ENCODE measurements at regions not wholly inside any gene's neighbourhood (a gene's known extent, or its start where the extent isn't known, plus 50 kb on each side); places are given as distances from the start of the nearest gene placed in this dataset.

- Mint-ChIP-seq H3K36me3 (ENCODE audit: low read depth) (no peaks in the 10 kb centered on the region), H3K4me3 (no peak overlapping the region), H3K27me3 (ENCODE audit: low read depth) (peaks cover 4% of the 10 kb centered on the region), H3K4me1 (ENCODE audit: low read depth) (no peaks in the 10 kb centered on the region), H3K9me3 (no peaks in the 10 kb centered on the region), H3K27ac (no peak overlapping the region)
Observed at GRCh38 chr15:94785091-94785490, 553.7 kb downstream of the MCTP2 start.

DNA sequence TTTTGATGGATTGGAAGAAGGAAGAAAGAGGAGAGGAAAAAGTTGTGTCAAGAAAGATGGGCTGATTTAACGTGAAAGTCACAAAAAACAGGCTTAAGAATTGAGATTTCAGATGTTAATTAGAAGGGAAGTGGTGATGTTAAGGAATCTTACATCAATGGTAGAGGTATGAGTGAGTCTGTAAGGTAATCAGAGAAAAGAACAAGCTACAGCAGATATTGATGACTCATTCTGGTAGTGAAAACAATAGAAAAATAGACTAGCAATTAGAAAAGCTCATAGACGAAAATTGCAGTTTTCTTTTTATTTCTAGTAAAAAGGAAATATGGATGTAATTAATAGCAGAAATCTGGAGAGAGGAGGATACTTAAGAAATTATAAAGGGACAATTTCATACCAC, 559.6 kb downstream of the MCTP2 start:
- Mint-ChIP-seq H3K4me3 (no peak overlapping the region), H3K4me1 (ENCODE audit: low read depth) (no peaks in the 10 kb centered on the region), H3K9me3 (no peaks in the 10 kb centered on the region), H3K27ac (no peak overlapping the region), H3K27me3 (ENCODE audit: low read depth) (no peaks in the 10 kb centered on the region), H3K36me3 (ENCODE audit: low read depth) (no peaks in the 10 kb centered on the region)

DNA sequence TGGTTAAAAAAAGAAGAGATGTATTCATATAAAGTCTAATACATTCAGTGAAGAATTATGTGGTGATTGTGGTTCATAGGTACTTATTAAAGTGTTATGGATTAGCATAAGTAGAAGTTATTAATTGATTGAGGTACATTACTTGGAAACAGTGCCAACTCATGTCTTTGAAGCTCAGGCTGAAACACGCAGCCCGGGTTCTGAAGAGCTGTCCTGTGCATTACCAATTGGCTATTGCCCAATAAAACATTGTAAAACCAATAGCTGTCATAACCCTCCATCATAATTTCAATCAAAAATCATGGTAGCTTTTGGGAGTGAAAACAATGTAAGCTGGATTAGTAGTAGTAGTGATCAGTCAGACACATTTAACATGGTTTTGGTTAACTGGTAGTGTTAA, 560.1 kb downstream of the MCTP2 start:
- Mint-ChIP-seq H3K27ac (no peak overlapping the region), H3K27me3 (ENCODE audit: low read depth) (no peaks in the 10 kb centered on the region), H3K4me3 (no peak overlapping the region), H3K36me3 (ENCODE audit: low read depth) (no peaks in the 10 kb centered on the region), H3K9me3 (no peaks in the 10 kb centered on the region), H3K4me1 (ENCODE audit: low read depth) (no peaks in the 10 kb centered on the region)

DNA sequence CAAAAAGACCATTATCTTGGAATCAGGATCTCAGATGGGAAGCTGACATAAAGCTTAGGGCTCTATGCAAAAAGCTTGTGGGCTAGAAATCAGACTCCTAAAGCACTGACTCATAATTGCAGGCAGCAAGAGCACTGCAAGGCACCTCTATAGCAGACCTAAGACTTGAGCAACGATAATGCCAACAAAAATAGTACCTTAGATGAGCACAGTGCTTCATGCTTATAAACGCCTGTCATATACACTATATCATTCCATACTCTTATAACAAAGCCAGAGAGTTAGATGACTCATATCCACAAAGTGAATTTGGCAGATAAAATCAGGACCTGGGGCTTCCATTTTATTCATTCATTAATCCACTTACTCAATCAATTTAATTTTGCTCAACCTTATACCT, 560.8 kb downstream of the MCTP2 start:
- peaks cover 3% of the 10 kb centered on the region for H3K9me3 Mint-ChIP-seq
- H3K27me3 Mint-ChIP-seq (ENCODE audit: low read depth), result no peaks in the 10 kb centered on the region
- no peak overlapping the region for H3K4me3 Mint-ChIP-seq
- no peaks in the 10 kb centered on the region for H3K4me1 Mint-ChIP-seq (ENCODE audit: low read depth)
- no peaks in the 10 kb centered on the region for H3K36me3 Mint-ChIP-seq (ENCODE audit: low read depth)
- no peak overlapping the region for H3K27ac Mint-ChIP-seq

GRCh38 chr15:94793207-94793606, 561.8 kb downstream of the MCTP2 start:
- Mint-ChIP-seq H3K9me3 (peaks cover 6% of the 10 kb centered on the region), H3K4me3 (no peak overlapping the region), H3K27me3 (ENCODE audit: low read depth) (no peaks in the 10 kb centered on the region), H3K4me1 (ENCODE audit: low read depth) (no peaks in the 10 kb centered on the region), H3K36me3 (ENCODE audit: low read depth) (no peaks in the 10 kb centered on the region), H3K27ac (no peak overlapping the region)

GRCh38 chr15:94793641-94794040, 562.3 kb downstream of the MCTP2 start:
- H3K9me3 Mint-ChIP-seq, result peaks cover 6% of the 10 kb centered on the region
- H3K4me1 Mint-ChIP-seq (ENCODE audit: low read depth), result no peaks in the 10 kb centered on the region
- H3K27me3 Mint-ChIP-seq (ENCODE audit: low read depth), result no peaks in the 10 kb centered on the region
- no peaks in the 10 kb centered on the region for H3K36me3 Mint-ChIP-seq (ENCODE audit: low read depth)
- H3K4me3 Mint-ChIP-seq, result no peak overlapping the region
- H3K27ac Mint-ChIP-seq, result no peak overlapping the region

GRCh38 chr15:94804613-94805012, 573.3 kb downstream of the MCTP2 start:
- Mint-ChIP-seq H3K9me3 (peaks cover 4% of the 10 kb centered on the region), H3K27me3 (ENCODE audit: low read depth) (no peaks in the 10 kb centered on the region), H3K27ac (no peak overlapping the region), H3K4me1 (ENCODE audit: low read depth) (no peaks in the 10 kb centered on the region), H3K36me3 (ENCODE audit: low read depth) (no peaks in the 10 kb centered on the region), H3K4me3 (no peak overlapping the region)

DNA sequence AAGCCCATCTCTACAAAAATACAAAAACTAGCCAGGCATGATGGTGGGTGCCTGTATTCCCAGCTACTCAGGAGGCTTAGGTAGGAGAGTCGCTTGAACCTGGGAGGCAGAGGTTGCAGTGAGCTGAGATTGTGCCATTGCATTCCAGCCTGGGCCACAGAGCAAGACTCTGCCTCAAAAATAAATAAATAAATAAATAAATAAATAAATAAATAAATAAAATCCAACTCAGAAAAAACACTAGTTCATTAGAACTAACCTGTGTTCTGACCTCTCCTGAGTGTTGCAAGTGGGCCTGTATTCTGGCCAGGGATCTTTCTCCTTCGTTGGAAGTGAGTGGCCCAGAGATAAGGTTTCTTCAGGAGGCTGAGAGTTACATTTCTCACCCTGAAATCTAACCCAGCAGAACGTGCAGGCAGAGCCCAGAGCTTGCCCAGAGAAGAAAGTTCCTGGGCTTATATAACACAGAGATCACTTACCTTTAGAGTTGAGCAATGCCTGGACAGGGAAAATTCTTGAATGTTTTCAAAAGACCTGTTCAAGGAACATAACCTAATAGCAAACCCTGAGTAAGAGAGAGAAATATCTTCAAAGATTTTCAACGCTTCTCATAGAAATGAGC, 583.9 kb downstream of the MCTP2 start:
- no peaks in the 10 kb centered on the region for H3K9me3 Mint-ChIP-seq

GRCh38 chr15:94815914-94816313, 584.6 kb downstream of the MCTP2 start:
- H3K4me3 Mint-ChIP-seq, result no peak overlapping the region
- no peak overlapping the region for H3K27ac Mint-ChIP-seq
- H3K27me3 Mint-ChIP-seq (ENCODE audit: low read depth), result no peaks in the 10 kb centered on the region
- no peaks in the 10 kb centered on the region for H3K9me3 Mint-ChIP-seq
- no peaks in the 10 kb centered on the region for H3K4me1 Mint-ChIP-seq (ENCODE audit: low read depth)
- H3K36me3 Mint-ChIP-seq (ENCODE audit: low read depth), result no peaks in the 10 kb centered on the region

More for the DNA sequence above, 583.9 kb downstream of the MCTP2 start:
- Mint-ChIP-seq H3K4me3 (no peak overlapping the region), H3K27me3 (ENCODE audit: low read depth) (no peaks in the 10 kb centered on the region), H3K36me3 (ENCODE audit: low read depth) (no peaks in the 10 kb centered on the region), H3K27ac (no peak overlapping the region), H3K4me1 (ENCODE audit: low read depth) (no peaks in the 10 kb centered on the region)

- H3K4me3 Mint-ChIP-seq, result no peak overlapping the region
- no peaks in the 10 kb centered on the region for H3K36me3 Mint-ChIP-seq (ENCODE audit: low read depth)
- no peaks in the 10 kb centered on the region for H3K4me1 Mint-ChIP-seq (ENCODE audit: low read depth)
- H3K27ac Mint-ChIP-seq, result no peak overlapping the region
- H3K27me3 Mint-ChIP-seq (ENCODE audit: low read depth), result no peaks in the 10 kb centered on the region
- H3K9me3 Mint-ChIP-seq, result no peaks in the 10 kb centered on the region
Observed at GRCh38 chr15:94829887-94830884, 598.8 kb downstream of the MCTP2 start.

DNA sequence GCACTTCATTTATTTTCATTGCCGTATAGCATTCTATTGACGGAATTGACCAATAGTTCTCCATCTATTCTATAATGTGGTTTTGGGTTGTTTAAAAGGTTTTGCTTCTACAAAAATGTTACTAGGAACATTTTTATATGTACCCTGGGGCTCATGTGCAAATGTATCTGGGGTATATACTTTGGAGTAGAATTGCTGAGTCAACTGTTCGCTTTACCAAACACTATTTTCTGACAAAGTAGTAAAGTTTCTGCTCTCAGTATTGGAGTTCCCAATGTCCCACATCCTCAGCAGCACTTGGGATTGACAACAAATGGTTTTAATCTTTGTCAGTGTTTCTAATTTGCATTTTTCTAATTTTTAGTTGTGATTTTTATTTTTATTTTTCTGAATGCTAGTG, 602.6 kb downstream of the MCTP2 start:
- H3K27me3 Mint-ChIP-seq (ENCODE audit: low read depth), result no peaks in the 10 kb centered on the region
- H3K36me3 Mint-ChIP-seq (ENCODE audit: low read depth), result no peaks in the 10 kb centered on the region
- no peaks in the 10 kb centered on the region for H3K4me1 Mint-ChIP-seq (ENCODE audit: low read depth)

DNA sequence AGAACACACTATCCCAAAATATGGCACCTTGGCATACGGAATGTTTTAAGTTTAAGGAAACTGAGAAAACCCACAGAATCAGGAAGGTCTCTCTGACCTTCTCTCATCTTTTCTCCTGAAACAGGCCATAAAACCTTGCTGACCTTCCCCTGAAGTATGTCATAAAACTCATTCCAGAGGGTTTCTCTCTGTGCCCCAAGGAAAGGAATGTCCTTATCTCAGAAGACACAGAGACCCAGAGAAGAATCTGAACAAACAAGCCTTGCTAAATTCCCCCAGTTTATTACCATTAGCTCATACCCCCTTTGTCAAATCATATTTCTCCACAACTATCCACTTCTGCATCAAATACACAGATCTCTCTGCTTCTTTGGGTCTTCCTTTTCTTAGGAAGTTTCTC, 603.1 kb downstream of the MCTP2 start:
- Mint-ChIP-seq H3K27me3 (ENCODE audit: low read depth) (no peaks in the 10 kb centered on the region), H3K4me3 (no peak overlapping the region), H3K27ac (no peak overlapping the region), H3K36me3 (ENCODE audit: low read depth) (no peaks in the 10 kb centered on the region), H3K4me1 (ENCODE audit: low read depth) (no peaks in the 10 kb centered on the region), H3K9me3 (no peaks in the 10 kb centered on the region)

More for the DNA sequence above, 602.6 kb downstream of the MCTP2 start:
- Mint-ChIP-seq H3K27ac (no peak overlapping the region), H3K9me3 (no peaks in the 10 kb centered on the region), H3K4me3 (no peak overlapping the region)

DNA sequence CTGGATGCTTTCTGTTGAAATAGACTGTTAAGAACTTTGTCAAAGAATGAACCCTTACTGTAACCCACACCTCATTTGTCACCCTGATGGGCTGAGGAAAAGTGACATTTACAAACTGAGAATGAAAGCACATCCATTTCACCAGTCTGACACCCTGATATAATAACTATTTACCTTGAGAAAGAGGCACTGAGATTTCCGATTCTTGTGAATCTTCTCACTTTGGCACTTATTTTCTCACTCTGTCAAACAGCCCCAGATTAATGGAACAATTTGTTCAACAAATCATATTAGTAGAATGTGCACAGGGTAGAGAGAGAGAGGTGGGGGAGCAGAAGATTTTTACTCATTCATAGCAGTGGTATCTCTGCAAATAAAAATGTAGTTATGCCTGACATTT, 606.9 kb downstream of the MCTP2 start:
- Mint-ChIP-seq H3K27me3 (ENCODE audit: low read depth) (peaks cover 14% of the 10 kb centered on the region), H3K4me3 (no peak overlapping the region), H3K27ac (no peak overlapping the region), H3K36me3 (ENCODE audit: low read depth) (no peaks in the 10 kb centered on the region), H3K4me1 (ENCODE audit: low read depth) (no peaks in the 10 kb centered on the region), H3K9me3 (no peaks in the 10 kb centered on the region)

GRCh38 chr15:94840794-94841783, 609.7 kb downstream of the MCTP2 start:
- Mint-ChIP-seq H3K4me1 (ENCODE audit: low read depth) (peaks cover 1% of the 10 kb centered on the region), H3K36me3 (ENCODE audit: low read depth) (no peaks in the 10 kb centered on the region), H3K9me3 (no peaks in the 10 kb centered on the region), H3K27me3 (ENCODE audit: low read depth) (peaks cover 37% of the 10 kb centered on the region), H3K27ac (no peak overlapping the region), H3K4me3 (no peak overlapping the region)
